ENCODE measurements at regions not wholly inside any gene's neighbourhood (a gene's known extent, or its start where the extent isn't known, plus 50 kb on each side); places are given as distances from the start of the nearest gene placed in this dataset.

DNA sequence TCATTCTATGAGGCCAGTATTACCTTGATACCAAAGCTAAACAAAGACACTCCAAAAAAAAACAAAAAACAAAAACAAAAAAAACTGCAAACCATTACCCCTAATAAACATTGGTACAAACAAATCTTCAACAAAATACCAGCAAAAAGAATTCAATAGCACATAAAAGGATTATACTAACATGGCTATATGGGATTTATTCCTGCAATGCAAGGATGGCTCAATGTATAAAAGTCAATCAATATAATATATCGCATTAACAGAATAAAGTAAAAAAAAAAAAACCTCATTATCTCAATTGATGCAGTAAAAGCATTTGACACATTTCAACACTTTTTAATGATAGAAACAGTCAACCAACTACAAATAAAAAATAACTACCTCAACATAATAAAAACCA, 233.3 kb upstream of the NFE2L3 start:
- TF ChIP-seq, protein P1, sequence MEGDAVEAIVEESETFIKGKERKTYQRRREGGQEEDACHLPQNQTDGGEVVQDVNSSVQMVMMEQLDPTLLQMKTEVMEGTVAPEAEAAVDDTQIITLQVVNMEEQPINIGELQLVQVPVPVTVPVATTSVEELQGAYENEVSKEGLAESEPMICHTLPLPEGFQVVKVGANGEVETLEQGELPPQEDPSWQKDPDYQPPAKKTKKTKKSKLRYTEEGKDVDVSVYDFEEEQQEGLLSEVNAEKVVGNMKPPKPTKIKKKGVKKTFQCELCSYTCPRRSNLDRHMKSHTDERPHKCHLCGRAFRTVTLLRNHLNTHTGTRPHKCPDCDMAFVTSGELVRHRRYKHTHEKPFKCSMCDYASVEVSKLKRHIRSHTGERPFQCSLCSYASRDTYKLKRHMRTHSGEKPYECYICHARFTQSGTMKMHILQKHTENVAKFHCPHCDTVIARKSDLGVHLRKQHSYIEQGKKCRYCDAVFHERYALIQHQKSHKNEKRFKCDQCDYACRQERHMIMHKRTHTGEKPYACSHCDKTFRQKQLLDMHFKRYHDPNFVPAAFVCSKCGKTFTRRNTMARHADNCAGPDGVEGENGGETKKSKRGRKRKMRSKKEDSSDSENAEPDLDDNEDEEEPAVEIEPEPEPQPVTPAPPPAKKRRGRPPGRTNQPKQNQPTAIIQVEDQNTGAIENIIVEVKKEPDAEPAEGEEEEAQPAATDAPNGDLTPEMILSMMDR (IDR thresholded peaks at IDR 0.05; ENCODE audit: insufficient read depth, low read depth, low read length) = no peak
- TF ChIP-seq EZH2 (IDR thresholded peaks at IDR 0.05; ENCODE audit: insufficient read depth, low read length) = no peak

Measured in astrocyte (in vitro differentiated cells and primary cell).